HG02970 (cell line): ENCODE measurements at regions not wholly inside any gene's neighbourhood (a gene's known extent, or its start where the extent isn't known, plus 50 kb on each side); places are given as distances from the start of the nearest gene placed in this dataset.
A peak's percentile ranks its signal among the peaks of the same experiment; 100 is the strongest.

Experiments
- ATAC-seq: cut with Tn5 transposase; IDR thresholded peaks from one replicate; pipeline ENCODE4 v1.9.1; 2021; ENCODE audit warnings: mild to moderate bottlenecking, moderate library complexity, moderate number of reproducible peaks; ENCODE audit not compliant: unreplicated experiment, low FRiP score

DNA sequence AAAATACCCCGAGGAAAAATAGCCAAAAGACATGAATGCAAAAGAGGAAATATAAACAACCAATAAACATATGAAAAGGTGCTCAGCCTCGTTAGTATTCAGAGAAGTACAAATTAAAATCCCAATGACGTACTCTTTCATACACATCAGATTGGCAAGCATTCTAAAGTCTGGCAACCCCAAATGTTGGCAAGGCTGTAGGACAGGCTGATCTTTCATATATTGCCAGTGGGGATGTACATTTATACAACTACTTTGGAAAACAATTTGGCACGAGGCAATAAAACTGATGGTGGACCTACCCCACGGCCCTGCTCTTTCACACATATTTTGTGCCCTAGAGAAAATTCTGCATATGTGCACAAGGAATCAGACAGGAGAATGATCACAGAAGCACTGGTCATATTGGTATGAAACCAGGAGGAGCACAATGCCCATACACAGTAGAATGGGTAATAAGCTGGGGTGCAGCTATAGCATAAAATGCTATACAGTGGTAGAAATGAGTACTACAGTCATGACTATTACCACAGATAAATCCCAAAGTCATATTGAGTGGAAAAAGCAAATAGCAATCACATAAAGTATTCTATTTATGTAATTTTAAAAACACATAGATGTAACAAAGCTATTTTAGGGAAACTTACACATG lies 176.0 kb upstream of the SLC24A5 start:
- ATAC-seq = no peak

DNA sequence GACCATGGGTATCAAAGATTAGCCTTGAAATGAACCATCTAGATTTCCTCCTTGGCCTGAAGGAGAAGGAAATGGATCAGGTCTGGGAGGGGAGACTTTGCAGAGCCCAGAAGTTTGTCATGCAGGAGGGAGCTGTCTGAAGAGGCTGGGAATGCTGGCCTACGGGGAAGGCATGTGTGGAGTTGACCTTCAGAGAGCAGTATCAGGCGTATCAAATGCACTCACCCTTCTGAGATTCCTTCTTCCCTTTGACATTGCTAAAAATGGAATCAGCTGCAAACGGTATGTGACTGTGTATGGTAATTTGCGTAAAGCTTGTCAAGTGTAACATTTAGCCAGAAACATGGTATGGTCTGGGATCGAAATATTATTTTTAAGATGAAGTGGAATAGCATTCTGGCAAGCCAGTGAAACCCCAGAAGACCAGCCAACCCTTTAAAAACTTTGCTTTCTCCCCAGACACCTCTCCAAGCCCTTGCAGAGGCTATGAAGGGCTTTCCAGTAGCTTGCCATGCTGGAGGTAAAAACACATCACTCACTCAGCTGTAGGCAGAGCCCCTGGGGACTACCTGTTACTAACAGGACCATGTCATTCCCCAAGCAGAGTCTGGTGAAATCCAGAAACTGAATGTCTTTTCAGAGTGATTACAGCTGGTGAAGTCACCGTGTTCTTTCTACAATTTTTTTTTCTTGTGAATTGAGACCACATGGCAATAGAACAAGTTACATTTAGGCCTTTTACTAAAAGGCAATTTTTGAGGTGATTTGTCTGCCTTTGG lies 174.7 kb upstream of the SLC24A5 start:
- ATAC-seq = no peak

DNA sequence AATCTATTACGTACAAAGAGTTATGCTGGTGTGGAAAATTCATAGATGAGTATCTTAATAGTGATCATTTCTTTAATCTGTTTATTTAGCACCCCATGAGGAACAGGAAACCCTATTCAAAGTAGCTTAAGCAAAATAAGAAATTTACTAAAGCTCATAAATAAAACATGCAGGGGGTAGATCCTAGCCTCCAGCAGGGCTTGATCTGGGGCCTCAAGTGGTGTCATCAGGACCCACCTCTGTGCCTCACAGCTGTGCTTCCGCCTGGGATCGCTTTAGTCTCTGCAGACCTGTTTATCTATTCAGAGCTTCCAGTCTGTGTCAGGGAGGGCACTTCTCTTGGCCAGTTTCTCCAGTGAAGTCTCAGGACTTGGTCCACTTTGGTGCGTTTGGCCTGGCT lies 171.0 kb upstream of the SLC24A5 start:
- no peak for ATAC-seq

DNA sequence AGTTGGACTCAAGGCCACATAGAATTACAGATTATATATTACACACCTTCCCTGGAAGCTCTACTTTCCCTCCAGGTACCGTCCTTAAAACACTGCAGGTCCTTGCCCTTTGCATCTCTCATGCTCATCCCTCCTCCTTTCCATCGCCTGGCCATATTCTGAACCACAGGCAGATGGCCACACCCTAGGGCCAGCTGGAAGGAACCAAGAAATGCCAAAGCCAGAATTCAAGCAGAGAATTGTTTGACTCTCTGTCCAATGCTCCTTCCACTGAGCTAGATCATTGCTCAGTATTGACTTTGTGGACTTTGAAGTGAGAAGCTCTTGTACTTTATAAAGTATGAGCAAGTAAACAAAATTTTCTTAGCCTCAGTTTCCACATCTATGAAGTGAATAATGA lies 170.3 kb upstream of the SLC24A5 start:
- no peak for ATAC-seq

DNA sequence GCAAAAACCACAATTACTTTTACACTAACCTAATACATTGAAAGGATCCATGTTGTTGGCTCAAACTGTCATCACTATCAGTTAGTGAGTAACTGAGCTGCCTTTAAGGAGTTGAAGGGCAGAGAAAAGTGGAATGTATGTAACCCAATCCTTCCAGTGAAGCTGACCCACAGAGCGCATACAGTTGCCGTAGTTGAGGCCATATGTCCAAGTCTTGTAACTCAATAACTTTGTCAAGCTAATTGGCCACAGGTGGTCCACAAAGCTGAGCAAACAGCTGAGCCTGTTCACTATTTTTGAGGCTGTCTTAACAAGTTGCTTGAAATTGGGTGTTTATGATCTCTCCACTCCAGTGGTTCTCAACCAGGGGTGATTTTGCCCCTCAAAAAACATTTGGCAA lies 169.0 kb upstream of the SLC24A5 start:
- no peak for ATAC-seq

DNA sequence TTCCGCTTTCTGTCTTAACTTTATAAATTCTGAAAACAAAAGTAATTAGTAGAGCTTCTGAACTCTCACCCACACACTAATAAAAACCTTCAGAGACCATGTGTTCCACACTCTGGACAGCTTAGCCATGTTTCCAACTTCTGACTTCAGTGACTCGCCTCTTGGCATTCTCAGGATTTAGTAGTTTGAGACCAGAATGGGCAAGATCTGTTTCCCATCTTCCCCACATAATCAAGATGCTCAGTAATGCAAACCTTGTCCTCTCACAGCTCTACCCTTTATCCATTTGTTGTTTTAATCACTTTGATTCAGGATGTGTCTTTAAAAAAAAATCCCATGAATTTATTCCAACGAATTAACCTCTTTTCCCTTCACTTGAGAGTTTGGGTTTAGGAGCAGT lies 166.6 kb upstream of the SLC24A5 start:
- ATAC-seq = no peak

DNA sequence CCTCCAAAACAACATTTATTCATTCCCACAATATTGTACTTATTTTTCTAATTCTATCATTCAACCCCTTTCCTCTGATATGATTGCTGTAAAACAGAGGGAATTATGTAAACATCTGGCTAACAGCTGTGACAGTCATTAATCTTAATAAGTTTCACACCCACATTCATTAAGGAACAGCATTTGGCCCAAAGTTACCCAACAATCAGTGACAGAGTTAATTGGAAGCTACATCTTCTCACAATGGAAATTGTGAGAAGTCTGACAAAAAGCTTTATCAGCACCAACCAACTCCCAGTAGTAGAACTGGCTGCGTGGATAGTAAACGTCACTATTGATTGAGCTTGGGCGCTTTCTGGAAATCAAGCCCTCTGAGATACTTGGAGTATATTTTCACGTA lies 165.8 kb upstream of the SLC24A5 start:
- ATAC-seq = no peak

DNA sequence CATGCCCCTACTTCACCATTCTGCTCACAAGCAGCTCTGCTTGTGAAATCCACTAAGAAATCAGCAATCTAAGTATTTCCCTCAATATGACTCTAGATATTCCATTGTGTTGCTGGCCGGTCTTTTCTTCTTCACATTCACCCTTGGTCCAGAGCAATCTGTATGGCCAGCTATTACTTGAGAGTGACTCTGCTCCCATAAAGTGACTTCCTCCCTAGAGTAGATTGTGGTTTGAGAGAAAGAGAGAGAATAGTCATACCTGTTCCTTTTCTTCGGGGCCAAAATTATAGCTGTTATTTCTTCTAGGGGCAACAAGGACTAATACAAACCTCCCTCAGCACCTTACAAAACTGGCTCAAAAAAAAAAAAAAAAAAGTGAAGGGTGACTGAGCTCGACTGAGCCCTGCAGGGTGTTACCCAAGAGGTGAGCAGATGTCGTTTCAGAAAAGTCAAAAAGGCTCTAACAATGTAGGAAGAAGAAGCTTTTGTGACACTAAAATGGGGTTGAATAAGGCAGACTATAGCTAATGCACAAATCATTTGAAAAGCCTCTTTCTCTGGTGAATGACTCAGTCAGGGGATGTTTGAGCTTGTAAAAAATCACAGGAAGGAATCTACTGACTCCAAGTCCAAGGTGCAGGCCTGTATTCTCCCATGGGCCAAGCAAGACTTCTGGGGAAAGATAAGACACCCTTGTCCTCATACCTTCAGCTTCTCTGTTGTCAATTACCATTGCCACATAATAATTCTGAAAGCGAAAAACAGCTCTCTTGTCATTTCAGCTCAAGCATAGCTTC lies 161.0 kb upstream of the SLC24A5 start:
- no peak for ATAC-seq

DNA sequence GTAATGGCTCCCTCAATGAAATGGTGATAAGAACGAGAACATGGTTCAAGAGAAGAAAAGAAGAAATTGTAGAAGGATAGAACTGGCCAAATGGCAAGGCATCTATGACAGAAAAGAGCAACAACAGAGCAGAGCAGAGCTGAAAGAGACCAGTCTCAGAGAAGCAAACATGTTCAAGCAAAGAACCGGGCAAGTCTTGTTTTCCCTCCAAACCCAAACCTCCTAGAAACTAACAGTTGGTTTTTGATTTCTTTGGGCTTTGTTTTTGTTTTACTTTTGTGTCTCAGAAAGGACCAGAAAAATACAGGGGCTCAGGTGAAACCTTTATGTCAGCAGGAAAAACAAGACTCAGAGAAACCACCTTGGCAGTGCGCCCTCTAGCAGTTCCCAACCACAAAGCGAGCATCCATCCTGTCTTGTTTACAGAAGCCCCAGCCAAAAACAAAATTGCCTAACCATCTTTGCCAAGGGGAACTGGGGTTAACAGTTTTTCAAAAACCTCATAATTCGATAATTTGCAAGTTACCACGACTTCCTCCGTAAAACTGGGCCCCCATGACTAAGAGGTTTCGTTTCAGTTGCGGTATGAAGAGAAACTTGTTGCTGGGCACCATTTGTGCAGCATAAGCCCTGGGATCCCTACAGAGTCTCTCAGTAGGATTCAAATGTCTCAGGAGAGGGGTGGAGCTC lies 159.2 kb upstream of the SLC24A5 start:
- ATAC-seq = peak; percentile 82

DNA sequence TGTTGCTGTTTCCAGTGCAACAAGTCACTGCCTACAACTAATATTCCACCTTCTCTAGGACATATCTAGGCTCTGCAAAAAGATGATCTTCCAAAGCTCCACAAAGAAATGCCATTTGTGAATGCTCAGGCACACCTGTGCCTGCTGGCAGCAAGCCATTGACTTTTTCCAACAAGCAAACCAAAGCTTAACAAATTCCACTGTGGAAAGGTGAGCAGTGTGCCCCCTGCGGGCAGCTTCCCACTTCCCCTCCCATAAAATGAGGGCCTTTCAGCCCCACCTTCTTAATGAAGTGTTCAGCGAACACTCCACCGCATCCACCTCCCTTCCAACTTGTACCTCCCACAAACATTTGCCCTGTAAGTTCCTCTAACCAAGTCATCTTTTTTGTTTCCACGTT lies 157.5 kb upstream of the SLC24A5 start:
- no peak for ATAC-seq

DNA sequence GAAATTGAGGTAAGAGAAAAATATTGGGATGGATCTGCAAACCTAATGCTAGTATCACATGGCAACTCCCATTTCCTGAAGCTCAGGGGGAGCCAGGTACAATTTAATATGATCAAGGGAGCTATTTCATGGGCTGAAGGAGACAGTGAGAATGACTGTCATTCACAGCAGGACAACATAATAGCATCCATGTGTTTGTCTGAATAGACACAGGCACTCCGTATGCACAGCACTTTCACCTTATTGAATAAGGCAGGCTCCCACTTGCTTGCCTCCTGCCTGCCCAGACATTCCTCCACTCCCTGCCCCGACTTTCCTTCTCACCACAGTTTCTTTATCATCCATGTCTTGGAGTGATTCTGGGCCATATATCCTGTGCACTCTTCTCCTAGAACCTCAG lies 156.6 kb upstream of the SLC24A5 start:
- ATAC-seq = no peak

DNA sequence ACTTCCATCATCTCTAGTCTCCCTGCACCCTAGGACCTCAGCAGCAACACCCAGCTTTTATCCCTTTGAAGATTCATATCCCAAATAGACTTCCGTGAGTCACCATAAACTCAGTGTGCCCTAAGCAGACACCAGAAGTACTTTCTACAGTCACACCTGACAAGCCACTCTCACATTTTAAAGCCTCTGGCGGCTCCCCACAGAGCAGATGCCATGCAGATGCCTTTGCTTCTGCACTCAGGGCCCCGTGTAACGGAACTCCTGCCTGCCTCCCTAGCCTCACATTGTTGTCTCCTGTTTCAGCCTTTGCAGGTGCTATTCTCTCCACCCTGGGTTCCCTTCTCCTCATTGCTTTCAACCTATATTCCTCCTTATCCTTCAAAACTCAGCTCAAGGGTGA lies 155.5 kb upstream of the SLC24A5 start:
- no peak for ATAC-seq

DNA sequence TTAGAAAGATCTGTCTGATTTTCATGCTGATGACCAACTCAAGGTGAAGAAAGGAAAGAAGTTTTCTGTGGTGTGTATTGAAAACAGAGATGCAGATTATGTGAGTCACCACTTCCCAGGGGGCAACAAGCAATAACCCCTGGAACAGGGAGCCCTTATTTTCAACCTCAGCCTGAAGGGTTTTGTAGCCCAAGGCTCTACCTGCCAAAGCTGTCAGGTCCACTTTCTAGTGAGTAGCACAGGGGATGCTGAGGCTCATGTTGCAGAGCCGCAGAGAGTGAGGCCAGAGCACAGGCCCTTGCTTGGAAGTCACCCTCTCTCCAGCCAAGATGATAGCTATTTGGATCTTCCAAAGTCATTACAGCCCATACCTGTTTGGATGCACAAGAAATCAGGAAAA lies 152.2 kb upstream of the SLC24A5 start:
- no peak for ATAC-seq

DNA sequence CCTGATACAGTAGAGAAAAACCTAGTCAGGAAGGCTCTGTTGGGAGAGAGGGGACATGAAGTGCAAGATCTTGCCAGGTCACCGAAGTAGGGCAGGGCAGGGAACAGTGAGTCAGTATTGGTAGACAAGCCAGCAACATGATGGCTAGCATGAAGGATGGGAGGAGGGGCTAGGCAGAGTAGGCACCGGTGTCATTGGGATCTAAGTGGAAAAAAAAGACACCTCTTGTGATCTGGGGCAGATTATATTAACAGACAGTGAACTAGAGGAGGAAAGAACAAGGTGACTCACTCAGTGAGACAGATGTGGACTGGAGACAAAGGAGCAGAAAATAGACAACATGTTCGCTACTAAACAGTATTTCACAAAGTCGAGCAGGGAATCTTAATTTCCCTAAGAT lies 149.2 kb upstream of the SLC24A5 start:
- no peak for ATAC-seq

DNA sequence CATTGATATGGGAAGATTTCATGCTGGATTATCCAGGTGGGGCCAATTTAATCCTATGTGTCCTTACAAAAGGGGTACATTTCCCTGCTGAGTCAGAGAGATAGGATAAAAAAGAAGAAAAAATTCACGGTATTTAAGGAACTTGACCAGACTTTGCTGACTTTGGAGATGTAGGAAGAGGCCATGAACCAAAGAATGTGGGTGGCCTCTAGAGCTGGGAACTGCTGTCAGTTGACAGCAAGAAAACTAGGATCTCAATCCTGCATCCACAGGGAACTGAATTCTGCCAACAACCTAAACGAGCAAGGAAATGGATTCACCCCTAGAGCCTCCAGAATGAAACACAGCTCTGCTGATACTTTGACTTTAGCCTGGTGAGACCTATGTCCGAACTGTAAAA lies 148.1 kb upstream of the SLC24A5 start:
- no peak for ATAC-seq

DNA sequence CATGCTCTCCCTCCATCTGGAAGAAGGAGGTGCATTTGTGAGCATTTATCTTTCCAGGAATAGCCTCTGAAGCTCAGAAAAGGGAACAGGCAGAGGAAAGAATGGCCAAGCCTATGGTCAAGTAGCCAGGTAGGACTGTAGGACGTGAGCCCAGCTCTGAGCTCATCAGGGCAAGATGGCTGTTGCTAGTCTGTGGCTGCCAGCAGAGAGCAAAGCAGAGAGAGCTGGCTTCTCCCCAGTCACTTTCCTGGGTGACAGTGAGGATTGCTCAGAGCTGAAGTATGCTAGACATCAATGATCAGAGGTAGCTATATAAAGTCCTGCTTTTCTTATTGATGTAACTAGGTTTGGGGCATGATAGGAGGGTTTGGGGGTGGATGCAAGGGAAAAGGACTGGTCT lies 146.1 kb upstream of the SLC24A5 start:
- no peak for ATAC-seq

DNA sequence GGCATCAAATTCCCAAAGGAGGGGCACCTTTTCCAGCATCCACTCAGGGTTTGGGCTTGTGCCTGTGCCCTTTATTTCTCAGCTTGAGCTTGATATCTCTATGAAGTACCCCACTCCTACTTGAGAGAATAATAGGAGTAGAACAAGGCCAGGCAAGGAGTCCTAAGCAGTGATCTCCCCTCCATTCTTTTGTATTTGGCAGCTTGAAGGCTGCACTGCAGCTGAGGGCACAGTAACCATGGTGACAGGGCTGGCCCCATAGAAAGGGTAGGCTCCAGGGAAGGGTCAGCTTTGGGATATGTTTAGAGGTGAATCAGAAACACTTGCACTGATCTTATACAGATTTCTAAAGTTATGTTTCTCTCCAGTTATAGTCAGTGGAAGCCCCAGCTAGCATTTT lies 145.4 kb upstream of the SLC24A5 start:
- ATAC-seq = no peak

DNA sequence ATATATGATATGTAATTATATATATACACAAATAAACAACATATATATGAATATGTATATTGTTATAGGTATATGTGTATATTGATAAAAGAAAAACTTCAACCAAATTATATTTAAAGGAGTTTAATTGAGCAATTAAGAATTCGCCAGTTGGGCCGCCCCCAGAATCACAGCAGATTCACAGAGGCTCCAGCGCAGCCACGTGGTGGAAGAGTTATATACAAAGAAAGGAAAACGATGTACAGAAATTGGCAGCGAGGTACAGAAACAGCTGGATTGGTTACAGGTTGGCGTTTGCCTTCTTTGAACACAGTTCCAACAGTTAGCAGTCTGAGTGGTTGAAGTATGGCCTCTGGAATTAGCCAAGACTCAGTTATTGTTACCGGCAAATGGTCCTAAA lies 137.3 kb upstream of the SLC24A5 start:
- ATAC-seq = no peak

DNA sequence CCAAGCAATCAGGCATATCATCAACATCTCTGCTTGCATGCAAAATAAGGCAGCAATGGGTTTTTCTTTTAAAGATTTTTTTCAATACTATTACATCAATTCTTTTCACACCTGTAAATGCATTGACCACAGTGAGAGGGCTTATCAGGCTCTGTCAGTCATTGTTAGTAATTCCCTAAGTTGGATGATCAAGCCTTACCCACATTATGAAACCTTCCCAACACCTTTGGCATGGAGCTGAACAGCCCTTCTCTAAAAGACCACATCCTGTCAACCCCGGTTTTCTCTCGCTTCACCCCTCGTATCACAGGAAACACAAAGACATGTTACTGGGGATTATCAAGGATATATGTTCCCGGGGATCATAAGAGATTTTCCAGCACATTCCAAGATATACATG lies 135.2 kb upstream of the SLC24A5 start:
- no peak for ATAC-seq

DNA sequence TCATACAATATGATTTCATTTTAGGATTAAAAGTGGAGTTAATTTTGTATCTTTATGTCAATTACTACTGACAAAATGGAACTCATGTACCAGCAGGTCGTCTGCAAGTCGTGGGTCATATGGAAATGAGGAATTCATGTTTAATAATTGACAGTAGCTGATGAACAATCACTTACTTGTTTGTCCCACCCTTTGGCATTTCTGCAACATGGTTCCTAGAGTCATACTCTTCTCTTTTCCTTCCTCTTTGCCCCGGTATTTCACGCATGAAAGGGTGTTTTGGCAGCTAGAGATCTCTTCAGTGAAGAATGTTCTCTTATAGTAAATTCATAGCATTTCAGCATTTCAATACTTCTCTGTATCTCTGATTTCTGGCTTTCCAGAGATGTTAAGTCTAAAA lies 133.3 kb upstream of the SLC24A5 start:
- ATAC-seq = no peak

DNA sequence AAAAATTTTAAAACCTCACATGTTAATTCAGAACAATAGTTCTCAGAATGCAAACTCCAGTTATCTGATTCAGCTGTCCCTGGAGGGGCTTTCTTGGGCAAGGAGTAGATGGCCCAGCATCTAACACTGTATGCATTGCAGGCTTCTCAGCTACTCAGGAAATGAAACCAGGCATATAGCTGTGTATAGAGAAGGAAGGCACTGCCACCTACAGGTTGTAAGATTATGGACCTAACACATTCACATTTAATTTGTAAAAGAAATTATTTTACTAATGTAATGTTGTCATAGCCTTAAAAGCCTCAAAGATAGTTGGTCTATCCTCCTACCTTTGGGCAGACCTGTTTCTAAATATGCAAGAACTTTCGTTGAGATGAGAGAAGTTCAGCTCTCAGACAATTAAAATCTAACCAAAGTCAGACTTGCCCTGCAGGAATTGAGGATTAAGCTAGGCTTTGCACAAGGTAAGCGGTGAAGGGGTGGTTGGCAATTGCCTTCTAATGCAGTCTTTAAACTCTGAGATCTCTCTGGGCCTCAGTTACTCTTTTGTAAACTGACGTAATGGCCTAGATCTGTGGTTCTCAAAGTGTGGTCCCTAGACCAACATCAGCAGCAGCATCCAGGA lies 132.8 kb upstream of the SLC24A5 start:
- peak; percentile 87 for ATAC-seq
